AG10803 (cell line): ENCODE measurements at regions not wholly inside any gene's neighbourhood (a gene's known extent, or its start where the extent isn't known, plus 50 kb on each side); places are given as distances from the start of the nearest gene placed in this dataset.
A peak's percentile ranks its signal among the peaks of the same experiment; 100 is the strongest.

ENCODE experiments used
- DNase-seq: peaks from one replicate; pipeline ENCODE4 v3.0.0; 2010; ENCODE audit warnings: low read depth
- H3K4me3 ChIP-seq: 2 replicates; pipeline ENCODE4 v1.5.1; 2011; ENCODE audit warnings: mild to moderate bottlenecking, low read length, control low read depth
- TF ChIP-seq, protein P1 (sequence below): conservative IDR thresholded peaks from 2 replicates; pipeline ENCODE4 v1.5.1; 2011; ENCODE audit warnings: mild to moderate bottlenecking, low read length, control low read depth, inconsistent platforms

DNA sequence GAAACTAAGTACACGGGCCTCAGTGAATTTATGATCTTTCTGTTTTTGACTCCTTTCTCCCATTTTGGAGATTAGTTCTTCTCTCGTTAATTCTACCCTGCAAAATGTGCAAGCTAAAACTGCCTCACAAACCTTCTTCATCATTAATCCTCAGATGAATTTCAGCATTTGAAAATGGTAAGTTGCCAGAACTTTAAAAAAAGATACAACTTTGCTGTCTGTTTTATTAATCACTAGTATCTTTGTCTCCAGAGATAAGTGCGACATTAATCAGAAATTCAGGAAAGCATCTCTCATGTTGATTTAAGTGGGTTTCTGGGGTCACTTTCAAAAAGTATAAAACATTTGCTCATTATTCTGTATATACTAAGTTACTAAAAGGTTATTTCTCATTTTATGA lies 227.0 kb upstream of the RXFP2 start:
- H3K4me3 ChIP-seq: no peak overlapping the region
- no peak for DNase-seq
- TF ChIP-seq, protein P1, sequence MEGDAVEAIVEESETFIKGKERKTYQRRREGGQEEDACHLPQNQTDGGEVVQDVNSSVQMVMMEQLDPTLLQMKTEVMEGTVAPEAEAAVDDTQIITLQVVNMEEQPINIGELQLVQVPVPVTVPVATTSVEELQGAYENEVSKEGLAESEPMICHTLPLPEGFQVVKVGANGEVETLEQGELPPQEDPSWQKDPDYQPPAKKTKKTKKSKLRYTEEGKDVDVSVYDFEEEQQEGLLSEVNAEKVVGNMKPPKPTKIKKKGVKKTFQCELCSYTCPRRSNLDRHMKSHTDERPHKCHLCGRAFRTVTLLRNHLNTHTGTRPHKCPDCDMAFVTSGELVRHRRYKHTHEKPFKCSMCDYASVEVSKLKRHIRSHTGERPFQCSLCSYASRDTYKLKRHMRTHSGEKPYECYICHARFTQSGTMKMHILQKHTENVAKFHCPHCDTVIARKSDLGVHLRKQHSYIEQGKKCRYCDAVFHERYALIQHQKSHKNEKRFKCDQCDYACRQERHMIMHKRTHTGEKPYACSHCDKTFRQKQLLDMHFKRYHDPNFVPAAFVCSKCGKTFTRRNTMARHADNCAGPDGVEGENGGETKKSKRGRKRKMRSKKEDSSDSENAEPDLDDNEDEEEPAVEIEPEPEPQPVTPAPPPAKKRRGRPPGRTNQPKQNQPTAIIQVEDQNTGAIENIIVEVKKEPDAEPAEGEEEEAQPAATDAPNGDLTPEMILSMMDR: no peak

DNA sequence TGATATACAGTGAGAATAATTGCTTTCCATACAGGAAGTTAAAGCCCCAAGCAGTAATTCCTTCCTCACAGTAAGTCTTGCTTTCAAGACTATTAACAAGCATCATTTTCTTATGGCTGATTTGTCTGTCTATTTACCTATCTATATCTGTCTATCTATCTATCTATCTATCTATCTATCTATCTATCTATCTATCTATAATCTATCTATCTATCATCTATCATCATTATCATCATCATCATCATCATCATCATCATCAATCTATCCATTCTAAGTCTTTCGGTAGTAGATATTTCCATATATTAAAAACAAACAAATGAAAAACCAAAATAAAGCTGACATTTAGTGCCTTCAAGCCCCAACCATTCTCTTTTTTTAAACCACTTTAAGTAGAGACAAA lies 224.4 kb upstream of the RXFP2 start:
- no peak for DNase-seq
- no peak overlapping the region for H3K4me3 ChIP-seq
- TF ChIP-seq, protein P1: no peak

DNA sequence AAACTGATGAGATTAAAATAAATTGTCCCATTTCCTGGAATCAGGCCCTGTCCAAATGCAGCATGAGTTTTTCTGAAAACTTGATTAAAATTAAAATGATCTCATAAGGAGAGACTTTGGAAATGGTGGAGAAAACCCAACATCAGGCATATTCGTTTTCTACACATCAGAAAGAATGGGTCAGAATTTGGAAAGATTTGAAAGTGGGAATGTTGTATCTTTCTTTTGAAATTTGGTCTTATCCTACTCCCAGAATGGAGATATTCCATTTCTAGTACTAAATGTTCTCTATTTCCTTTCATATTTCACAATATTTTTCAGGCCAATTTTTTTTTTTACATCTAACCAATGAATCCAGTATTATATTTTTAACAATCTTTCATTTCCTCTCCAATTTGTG lies 223.9 kb upstream of the RXFP2 start:
- TF ChIP-seq, protein P1: no peak
- no peak for DNase-seq

DNA sequence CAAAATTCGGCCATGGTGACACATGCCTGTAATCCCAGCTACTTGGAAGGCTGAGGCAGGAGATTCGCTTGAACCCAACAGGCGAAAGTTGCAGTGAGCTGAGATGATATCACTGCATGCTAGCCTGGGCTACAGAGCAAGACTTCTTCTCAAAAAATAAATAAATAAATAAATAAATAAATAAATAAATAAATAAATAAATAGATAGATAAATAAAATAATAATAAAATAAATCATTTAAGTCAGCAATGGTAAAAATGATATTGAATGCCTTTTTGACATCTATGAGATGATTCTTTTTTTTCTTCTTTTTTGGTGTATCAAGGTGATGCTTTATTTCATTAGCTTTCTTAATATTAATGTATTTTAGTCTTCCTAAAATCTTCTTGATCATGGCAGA lies 221.7 kb upstream of the RXFP2 start:
- no peak overlapping the region for H3K4me3 ChIP-seq
- no peak for DNase-seq
- TF ChIP-seq, protein P1: no peak

More for the DNA sequence above, 223.9 kb upstream of the RXFP2 start:
- no peak overlapping the region for H3K4me3 ChIP-seq

DNA sequence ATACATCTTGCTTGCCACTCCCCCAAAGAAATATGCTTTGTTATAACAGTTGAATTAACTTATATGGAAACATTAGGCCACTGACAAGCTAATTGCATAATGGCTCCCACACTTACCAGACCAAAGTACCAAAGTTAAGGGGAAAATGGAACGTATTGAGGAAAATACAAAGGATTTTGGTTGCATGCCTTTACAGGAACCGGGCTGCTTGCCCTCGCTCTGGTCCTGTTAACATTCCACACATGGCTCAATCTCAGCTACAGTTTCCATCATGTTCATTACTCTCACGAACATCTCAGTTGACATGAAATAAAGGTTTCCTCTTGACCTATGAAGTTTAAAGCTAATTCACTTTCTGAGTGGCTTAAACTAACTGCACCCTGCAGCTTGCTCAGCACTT lies 220.7 kb upstream of the RXFP2 start:
- TF ChIP-seq, protein P1: no peak
- H3K4me3 ChIP-seq: no peak overlapping the region
- DNase-seq: peak; percentile 93

DNA sequence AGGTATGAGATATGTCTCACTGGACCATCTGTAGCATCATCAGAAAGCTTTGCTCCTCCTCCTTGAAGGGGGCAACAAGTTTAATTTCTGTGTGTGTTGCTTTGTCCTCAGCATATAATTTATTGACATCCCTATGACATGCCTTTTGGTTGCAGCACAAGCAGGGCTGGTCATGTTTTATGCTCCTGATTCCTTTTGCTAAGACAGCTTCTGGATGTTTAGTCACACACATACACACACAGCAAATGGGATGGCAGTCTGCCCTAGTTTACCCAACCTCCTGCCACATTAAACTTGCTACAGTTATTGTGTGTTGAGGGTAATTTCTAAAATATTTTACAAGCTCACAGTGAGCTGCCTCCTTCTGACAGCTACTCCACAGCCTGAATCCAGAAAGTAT lies 217.9 kb upstream of the RXFP2 start:
- DNase-seq: peak; percentile 84
- TF ChIP-seq, protein P1: no peak

DNA sequence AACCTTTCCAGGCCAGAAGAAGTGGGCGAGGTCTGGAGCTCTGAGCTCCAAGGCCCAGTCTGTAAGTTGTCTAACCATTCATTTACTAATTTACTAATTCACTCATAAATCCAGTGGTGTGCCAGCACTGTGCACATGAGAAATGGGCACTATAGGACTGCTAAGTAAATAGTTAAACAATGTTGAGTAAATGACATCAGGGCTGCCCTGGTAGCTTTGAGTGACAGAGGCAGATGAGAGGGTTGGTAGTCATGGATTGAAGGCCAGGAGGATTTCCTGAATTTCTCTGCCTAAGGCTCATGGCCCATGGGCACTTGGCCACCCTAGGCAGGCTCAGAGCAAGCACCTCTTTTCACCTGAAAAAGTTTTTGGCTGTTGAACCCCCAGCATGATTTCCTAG lies 216.9 kb upstream of the RXFP2 start:
- DNase-seq: no peak
- TF ChIP-seq, protein P1: no peak
- H3K4me3 ChIP-seq: no peak overlapping the region

More for the DNA sequence above, 217.9 kb upstream of the RXFP2 start:
- no peak overlapping the region for H3K4me3 ChIP-seq
